NB4 (cell line): ENCODE measurements at regions not wholly inside any gene's neighbourhood (a gene's known extent, or its start where the extent isn't known, plus 50 kb on each side); places are given as distances from the start of the nearest gene placed in this dataset.

Experiments
- POLR2A ChIP-seq: IDR thresholded peaks from 2 replicates; pipeline ENCODE4 v1.6.1; 2011; ENCODE audit warnings: mild to moderate bottlenecking; ENCODE audit not compliant: insufficient read length; ENCODE audit errors: extremely low read depth
- TF ChIP-seq, protein P1 (sequence below): IDR thresholded peaks from one replicate; pipeline ENCODE4 v1.5.1; 2012; ENCODE audit warnings: low read depth, low read length
- TF ChIP-seq, protein P2 (sequence below): IDR thresholded peaks from 2 replicates; pipeline ENCODE4 v1.6.1; 2011; ENCODE audit warnings: low read depth, low read length

DNA sequence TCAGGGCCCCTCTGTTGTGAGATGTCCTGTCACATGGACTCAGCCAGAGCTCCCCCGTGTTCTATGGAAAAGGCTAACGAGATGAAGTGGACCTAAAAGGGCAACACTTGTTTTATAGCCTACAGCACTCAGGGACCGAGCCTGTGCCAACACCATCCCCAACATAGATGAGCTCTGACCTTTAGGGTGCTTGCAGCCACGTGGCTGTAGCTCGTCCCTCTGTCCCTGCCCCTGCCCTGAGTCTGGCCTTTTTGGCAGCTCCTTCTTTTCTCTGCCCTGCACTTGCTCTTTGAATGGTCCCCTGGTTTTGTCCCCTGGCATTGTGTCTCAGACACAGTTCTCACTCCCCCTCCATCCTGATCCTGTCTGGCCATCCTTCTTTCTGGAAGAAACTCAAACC is 81.2 kb upstream of the GDF10 start:
- TF ChIP-seq, protein P1, sequence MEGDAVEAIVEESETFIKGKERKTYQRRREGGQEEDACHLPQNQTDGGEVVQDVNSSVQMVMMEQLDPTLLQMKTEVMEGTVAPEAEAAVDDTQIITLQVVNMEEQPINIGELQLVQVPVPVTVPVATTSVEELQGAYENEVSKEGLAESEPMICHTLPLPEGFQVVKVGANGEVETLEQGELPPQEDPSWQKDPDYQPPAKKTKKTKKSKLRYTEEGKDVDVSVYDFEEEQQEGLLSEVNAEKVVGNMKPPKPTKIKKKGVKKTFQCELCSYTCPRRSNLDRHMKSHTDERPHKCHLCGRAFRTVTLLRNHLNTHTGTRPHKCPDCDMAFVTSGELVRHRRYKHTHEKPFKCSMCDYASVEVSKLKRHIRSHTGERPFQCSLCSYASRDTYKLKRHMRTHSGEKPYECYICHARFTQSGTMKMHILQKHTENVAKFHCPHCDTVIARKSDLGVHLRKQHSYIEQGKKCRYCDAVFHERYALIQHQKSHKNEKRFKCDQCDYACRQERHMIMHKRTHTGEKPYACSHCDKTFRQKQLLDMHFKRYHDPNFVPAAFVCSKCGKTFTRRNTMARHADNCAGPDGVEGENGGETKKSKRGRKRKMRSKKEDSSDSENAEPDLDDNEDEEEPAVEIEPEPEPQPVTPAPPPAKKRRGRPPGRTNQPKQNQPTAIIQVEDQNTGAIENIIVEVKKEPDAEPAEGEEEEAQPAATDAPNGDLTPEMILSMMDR: no peak
- TF ChIP-seq, protein P2, sequence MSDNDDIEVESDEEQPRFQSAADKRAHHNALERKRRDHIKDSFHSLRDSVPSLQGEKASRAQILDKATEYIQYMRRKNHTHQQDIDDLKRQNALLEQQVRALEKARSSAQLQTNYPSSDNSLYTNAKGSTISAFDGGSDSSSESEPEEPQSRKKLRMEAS: no peak
- TF ChIP-seq POLR2A: no peak
